ENCODE measurements at regions not wholly inside any gene's neighbourhood (a gene's known extent, or its start where the extent isn't known, plus 50 kb on each side); places are given as distances from the start of the nearest gene placed in this dataset.

DNA sequence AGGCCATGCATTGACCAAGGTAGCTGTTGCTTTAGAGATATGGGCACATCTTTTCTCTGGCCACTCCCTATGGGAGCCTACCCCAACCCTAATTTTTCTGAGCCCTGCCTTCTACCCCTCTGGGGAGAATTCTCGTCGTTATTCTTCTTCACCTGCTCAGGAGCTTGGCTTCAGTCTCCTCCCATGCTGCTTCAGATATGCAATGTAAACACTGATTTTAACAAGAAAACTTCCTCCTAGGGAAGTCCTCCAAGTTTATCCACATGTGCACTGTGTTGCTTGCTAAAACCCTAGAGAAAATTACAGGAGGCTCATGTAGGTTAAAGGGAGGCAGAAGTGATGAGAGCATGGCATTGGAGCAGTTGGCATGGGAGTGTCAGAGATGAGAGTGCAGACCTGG, 445.2 kb upstream of the MDFIC2 start:
- no peaks in the 10 kb centered on the region for H3K27me3 ChIP-seq (ENCODE audit: insufficient read depth, low read depth, low read length)
- TF ChIP-seq EP300 (conservative IDR thresholded peaks at IDR 0.05; ENCODE audit: poor library complexity, severe bottlenecking) (no peak), TAF1 (IDR thresholded peaks at IDR 0.05; ENCODE audit: low read depth) (no peak), MXI1 (conservative IDR thresholded peaks at IDR 0.05; ENCODE audit: poor library complexity, severe bottlenecking) (no peak), RAD21 (conservative IDR thresholded peaks at IDR 0.05) (no peak), SMC3 (conservative IDR thresholded peaks at IDR 0.05; ENCODE audit: poor library complexity) (no peak), EZH2 (IDR thresholded peaks at IDR 0.05; ENCODE audit: borderline replicate concordance, insufficient read depth, low read length, poor library complexity, severe bottlenecking) (no peak), POLR2AphosphoS5 (IDR thresholded peaks at IDR 0.05) (no peak)
- TF ChIP-seq, protein P1, sequence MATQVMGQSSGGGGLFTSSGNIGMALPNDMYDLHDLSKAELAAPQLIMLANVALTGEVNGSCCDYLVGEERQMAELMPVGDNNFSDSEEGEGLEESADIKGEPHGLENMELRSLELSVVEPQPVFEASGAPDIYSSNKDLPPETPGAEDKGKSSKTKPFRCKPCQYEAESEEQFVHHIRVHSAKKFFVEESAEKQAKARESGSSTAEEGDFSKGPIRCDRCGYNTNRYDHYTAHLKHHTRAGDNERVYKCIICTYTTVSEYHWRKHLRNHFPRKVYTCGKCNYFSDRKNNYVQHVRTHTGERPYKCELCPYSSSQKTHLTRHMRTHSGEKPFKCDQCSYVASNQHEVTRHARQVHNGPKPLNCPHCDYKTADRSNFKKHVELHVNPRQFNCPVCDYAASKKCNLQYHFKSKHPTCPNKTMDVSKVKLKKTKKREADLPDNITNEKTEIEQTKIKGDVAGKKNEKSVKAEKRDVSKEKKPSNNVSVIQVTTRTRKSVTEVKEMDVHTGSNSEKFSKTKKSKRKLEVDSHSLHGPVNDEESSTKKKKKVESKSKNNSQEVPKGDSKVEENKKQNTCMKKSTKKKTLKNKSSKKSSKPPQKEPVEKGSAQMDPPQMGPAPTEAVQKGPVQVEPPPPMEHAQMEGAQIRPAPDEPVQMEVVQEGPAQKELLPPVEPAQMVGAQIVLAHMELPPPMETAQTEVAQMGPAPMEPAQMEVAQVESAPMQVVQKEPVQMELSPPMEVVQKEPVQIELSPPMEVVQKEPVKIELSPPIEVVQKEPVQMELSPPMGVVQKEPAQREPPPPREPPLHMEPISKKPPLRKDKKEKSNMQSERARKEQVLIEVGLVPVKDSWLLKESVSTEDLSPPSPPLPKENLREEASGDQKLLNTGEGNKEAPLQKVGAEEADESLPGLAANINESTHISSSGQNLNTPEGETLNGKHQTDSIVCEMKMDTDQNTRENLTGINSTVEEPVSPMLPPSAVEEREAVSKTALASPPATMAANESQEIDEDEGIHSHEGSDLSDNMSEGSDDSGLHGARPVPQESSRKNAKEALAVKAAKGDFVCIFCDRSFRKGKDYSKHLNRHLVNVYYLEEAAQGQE (IDR thresholded peaks at IDR 0.05; ENCODE audit: borderline replicate concordance) = no peak
- TF ChIP-seq, protein P2, sequence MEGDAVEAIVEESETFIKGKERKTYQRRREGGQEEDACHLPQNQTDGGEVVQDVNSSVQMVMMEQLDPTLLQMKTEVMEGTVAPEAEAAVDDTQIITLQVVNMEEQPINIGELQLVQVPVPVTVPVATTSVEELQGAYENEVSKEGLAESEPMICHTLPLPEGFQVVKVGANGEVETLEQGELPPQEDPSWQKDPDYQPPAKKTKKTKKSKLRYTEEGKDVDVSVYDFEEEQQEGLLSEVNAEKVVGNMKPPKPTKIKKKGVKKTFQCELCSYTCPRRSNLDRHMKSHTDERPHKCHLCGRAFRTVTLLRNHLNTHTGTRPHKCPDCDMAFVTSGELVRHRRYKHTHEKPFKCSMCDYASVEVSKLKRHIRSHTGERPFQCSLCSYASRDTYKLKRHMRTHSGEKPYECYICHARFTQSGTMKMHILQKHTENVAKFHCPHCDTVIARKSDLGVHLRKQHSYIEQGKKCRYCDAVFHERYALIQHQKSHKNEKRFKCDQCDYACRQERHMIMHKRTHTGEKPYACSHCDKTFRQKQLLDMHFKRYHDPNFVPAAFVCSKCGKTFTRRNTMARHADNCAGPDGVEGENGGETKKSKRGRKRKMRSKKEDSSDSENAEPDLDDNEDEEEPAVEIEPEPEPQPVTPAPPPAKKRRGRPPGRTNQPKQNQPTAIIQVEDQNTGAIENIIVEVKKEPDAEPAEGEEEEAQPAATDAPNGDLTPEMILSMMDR (IDR thresholded peaks at IDR 0.05; ENCODE audit: poor library complexity, severe bottlenecking) = no peak
- H3K27ac ChIP-seq (ENCODE audit: low read length) = no peak overlapping the region
- no peaks in the 10 kb centered on the region for H4K20me1 ChIP-seq (ENCODE audit: insufficient read depth)
- no peaks in the 10 kb centered on the region for H3K9me2 ChIP-seq (ENCODE audit: insufficient read depth, low read length)
- H3K9ac ChIP-seq (ENCODE audit: low read length) = no peak overlapping the region
- H3K4me3 ChIP-seq (ENCODE audit: low read length) = no peak overlapping the region
- no peak overlapping the region for H2AFZ ChIP-seq (ENCODE audit: low read depth, low read length)
- no peaks in the 10 kb centered on the region for H3K36me3 ChIP-seq (ENCODE audit: insufficient read depth, low read length)
- H3K9me3 ChIP-seq (ENCODE audit: low read length) = no peaks in the 10 kb centered on the region
- H3K4me2 ChIP-seq (ENCODE audit: low read length) = no peak overlapping the region
- no peaks in the 10 kb centered on the region for H3K79me2 ChIP-seq (replicated peaks; ENCODE audit: insufficient read depth, low read length)
- H3F3A ChIP-seq (ENCODE audit: insufficient read depth, low read length, poor library complexity, severe bottlenecking) = no peaks in the 10 kb centered on the region

DNA sequence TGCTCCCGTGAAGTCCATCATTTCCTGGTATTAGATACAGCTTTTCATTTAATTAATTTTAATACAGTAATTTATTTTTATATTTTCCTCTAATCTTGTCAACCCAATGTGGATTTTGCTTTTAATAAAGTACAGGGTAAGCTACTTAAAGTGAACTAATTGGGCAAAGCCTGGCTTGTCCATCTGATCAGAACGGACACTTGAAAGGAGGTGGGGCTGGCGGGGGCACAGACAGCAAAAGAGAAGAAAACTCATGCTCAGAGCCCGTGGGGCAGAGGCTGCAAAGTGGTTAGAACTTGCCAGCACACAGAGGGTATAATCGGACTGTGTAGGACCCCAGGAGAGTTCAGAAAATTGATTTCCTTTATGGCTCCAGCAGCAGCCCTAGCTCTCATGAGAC, 443.1 kb upstream of the MDFIC2 start:
- no peak overlapping the region for H3K4me2 ChIP-seq (ENCODE audit: low read length)
- H3K9me3 ChIP-seq (ENCODE audit: low read length) = no peaks in the 10 kb centered on the region
- H3K27me3 ChIP-seq (ENCODE audit: insufficient read depth, low read depth, low read length) = no peaks in the 10 kb centered on the region
- H3K36me3 ChIP-seq (ENCODE audit: insufficient read depth, low read length) = no peaks in the 10 kb centered on the region
- H3K79me2 ChIP-seq (replicated peaks; ENCODE audit: insufficient read depth, low read length) = no peaks in the 10 kb centered on the region
- H3K9me2 ChIP-seq (ENCODE audit: insufficient read depth, low read length) = no peaks in the 10 kb centered on the region
- no peaks in the 10 kb centered on the region for H4K20me1 ChIP-seq (ENCODE audit: insufficient read depth)
- H3K27ac ChIP-seq (ENCODE audit: low read length) = no peak overlapping the region
- TF ChIP-seq EZH2 (IDR thresholded peaks at IDR 0.05; ENCODE audit: borderline replicate concordance, insufficient read depth, low read length, poor library complexity, severe bottlenecking) (no peak), EP300 (conservative IDR thresholded peaks at IDR 0.05; ENCODE audit: poor library complexity, severe bottlenecking) (no peak), RAD21 (conservative IDR thresholded peaks at IDR 0.05) (no peak), SMC3 (conservative IDR thresholded peaks at IDR 0.05; ENCODE audit: poor library complexity) (no peak)
- no peak overlapping the region for H2AFZ ChIP-seq (ENCODE audit: low read depth, low read length)
- no peak overlapping the region for H3K4me3 ChIP-seq (ENCODE audit: low read length)
- no peak overlapping the region for H3K9ac ChIP-seq (ENCODE audit: low read length)
- no peaks in the 10 kb centered on the region for H3F3A ChIP-seq (ENCODE audit: insufficient read depth, low read length, poor library complexity, severe bottlenecking)

Data from neural cell (in vitro differentiated cells).